ENCODE measurements at regions not wholly inside any gene's neighbourhood (a gene's known extent, or its start where the extent isn't known, plus 50 kb on each side); places are given as distances from the start of the nearest gene placed in this dataset.

GRCh38 chr3:182388506-182388905 is 404.8 kb upstream of the ATP11B start:
- no peak overlapping the region for H3K4me3 ChIP-seq (ENCODE audit: low read depth, low read length)
- WGBS, result 82% methylated on average over 1 of the region's 1 CpG
- no peak overlapping the region for H3K27ac ChIP-seq (ENCODE audit: low read depth)
- H3K4me1 ChIP-seq (ENCODE audit: insufficient read depth), result no peaks in the 10 kb centered on the region
- no peaks in the 10 kb centered on the region for H3K36me3 ChIP-seq (ENCODE audit: insufficient read depth)
- no peak for DNase-seq (ENCODE audit: extremely low spot score)

GRCh38 chr3:182389071-182389815 is 404.1 kb upstream of the ATP11B start:
- no peak overlapping the region for H3K4me3 ChIP-seq (ENCODE audit: low read depth, low read length)
- no peaks in the 10 kb centered on the region for H3K36me3 ChIP-seq (ENCODE audit: insufficient read depth)
- DNase-seq (ENCODE audit: extremely low spot score), result no peak
- no peak overlapping the region for H3K27ac ChIP-seq (ENCODE audit: low read depth)
- H3K4me1 ChIP-seq (ENCODE audit: insufficient read depth), result no peaks in the 10 kb centered on the region
- WGBS, result 65% methylated on average over 2 of the region's 2 CpGs

DNA sequence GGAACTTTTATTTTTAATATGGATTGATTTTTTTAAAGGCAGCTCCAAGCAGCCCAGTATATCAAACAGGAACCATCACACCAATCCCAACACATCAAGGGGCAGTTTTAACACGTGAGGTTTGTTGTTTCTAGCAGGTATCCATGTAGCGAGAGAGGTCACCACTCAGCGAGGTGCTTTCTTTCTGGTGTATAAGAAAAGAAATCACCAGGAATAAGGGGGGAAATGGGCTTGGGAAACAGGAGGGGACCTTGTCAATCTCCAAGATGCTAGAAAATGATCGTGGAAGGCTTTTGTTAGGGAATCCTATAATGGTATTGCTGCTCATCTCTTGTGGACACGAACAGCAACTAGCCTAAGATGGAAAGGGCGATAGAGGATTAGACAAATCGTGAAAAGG is 402.9 kb upstream of the ATP11B start:
- H3K4me1 ChIP-seq (ENCODE audit: insufficient read depth), result no peaks in the 10 kb centered on the region
- no peak overlapping the region for H3K4me3 ChIP-seq (ENCODE audit: low read depth, low read length)
- H3K36me3 ChIP-seq (ENCODE audit: insufficient read depth), result no peaks in the 10 kb centered on the region
- no peak overlapping the region for H3K27ac ChIP-seq (ENCODE audit: low read depth)
- 70% methylated on average over 7 of the region's 7 CpGs for WGBS
- no peak for DNase-seq (ENCODE audit: extremely low spot score)

DNA sequence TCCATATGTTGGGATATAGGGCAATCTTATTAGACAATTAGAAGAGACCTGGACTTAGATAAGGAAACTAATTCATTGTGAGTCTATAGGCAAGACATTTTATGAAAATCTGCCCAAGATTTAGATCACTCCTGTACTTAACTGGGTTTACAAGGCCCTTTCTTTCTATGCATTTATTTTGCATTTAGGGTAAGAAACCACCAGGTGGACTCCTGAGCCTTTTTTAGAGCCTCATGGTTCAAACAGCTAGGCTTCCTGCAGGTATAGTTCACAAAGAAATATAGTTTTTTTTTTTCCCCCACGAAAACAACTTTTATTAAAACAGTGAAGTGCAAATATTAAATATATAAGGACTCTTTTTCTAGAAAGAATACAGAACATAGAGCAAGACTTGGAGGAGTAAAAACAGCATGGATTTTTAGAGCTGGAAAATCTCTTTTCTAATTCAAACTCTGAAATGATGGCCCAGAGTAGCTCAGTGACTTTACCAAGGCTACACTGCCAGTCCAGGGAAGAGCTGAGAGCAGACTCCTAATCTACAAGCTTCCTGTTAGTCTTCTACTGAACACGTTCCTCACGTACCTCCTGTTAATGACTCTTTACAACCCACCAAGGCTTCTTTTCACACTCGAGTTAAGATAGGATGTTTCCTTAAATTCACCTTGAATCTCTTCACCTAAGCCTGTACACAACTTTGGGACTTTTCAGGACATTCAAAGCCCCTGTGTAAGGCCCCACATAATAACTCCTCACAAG is 400.9 kb upstream of the ATP11B start:
- DNase-seq (ENCODE audit: extremely low spot score), result no peak
- WGBS, result 37% methylated on average over 4 of the region's 4 CpGs

GRCh38 chr3:182393151-182393550 is 400.2 kb upstream of the ATP11B start:
- WGBS, result 15% methylated on average over 1 of the region's 1 CpG
- Histone ChIP-seq H3K27ac (ENCODE audit: low read depth) (no peak overlapping the region), H3K4me3 (ENCODE audit: low read depth, low read length) (no peak overlapping the region), H3K4me1 (ENCODE audit: insufficient read depth) (no peaks in the 10 kb centered on the region), H3K36me3 (ENCODE audit: insufficient read depth) (no peaks in the 10 kb centered on the region)
- no peak for DNase-seq (ENCODE audit: extremely low spot score)

More for the DNA sequence above, 400.9 kb upstream of the ATP11B start:
- Histone ChIP-seq H3K4me1 (ENCODE audit: insufficient read depth) (no peaks in the 10 kb centered on the region), H3K27ac (ENCODE audit: low read depth) (no peak overlapping the region), H3K4me3 (ENCODE audit: low read depth, low read length) (no peak overlapping the region), H3K36me3 (ENCODE audit: insufficient read depth) (no peaks in the 10 kb centered on the region)

- H3K4me3 ChIP-seq (ENCODE audit: low read depth, low read length), result no peak overlapping the region
- WGBS, result 45% methylated on average over 5 of the region's 5 CpGs
- H3K36me3 ChIP-seq (ENCODE audit: insufficient read depth), result no peaks in the 10 kb centered on the region
- H3K27ac ChIP-seq (ENCODE audit: low read depth), result no peak overlapping the region
- DNase-seq (ENCODE audit: extremely low spot score), result no peak
- H3K4me1 ChIP-seq (ENCODE audit: insufficient read depth), result no peaks in the 10 kb centered on the region
Measured at GRCh38 chr3:182393830-182394367, 399.4 kb upstream of the ATP11B start.

- H3K36me3 ChIP-seq (ENCODE audit: insufficient read depth), result no peaks in the 10 kb centered on the region
- DNase-seq (ENCODE audit: extremely low spot score), result no peak
- H3K27ac ChIP-seq (ENCODE audit: low read depth), result no peak overlapping the region
- no peak overlapping the region for H3K4me3 ChIP-seq (ENCODE audit: low read depth, low read length)
- no peaks in the 10 kb centered on the region for H3K4me1 ChIP-seq (ENCODE audit: insufficient read depth)
- WGBS, result 76% methylated on average over 1 of the region's 1 CpG
Measured at GRCh38 chr3:182397164-182397563, 396.1 kb upstream of the ATP11B start.

- no peak for DNase-seq (ENCODE audit: extremely low spot score)
- H3K36me3 ChIP-seq (ENCODE audit: insufficient read depth), result no peaks in the 10 kb centered on the region
- WGBS, result 68% methylated on average over 11 of the region's 11 CpGs
- H3K4me1 ChIP-seq (ENCODE audit: insufficient read depth), result no peaks in the 10 kb centered on the region
- no peak overlapping the region for H3K27ac ChIP-seq (ENCODE audit: low read depth)
- no peak overlapping the region for H3K4me3 ChIP-seq (ENCODE audit: low read depth, low read length)
Measured at GRCh38 chr3:182399978-182400737, 393.1 kb upstream of the ATP11B start.

DNA sequence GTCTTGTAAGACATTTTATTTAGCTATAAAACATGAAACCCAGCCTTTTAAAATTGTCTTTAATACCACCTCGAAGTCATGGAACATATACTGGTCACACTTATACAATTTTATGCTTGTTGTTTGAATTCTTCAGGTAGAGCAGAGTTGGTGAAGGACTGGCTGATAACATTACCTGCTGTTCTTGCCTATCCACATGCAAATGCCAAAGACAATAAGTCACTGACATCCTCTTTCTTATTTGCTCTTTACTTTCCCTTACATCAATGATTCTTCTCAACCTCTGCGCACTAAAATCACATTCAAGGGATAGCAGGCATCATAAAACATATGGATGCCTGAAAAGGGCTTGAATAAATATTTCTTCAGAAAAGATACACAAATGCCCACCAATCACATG is 392.5 kb upstream of the ATP11B start:
- WGBS, result 40% methylated on average over 2 of the region's 2 CpGs
- Histone ChIP-seq H3K4me3 (ENCODE audit: low read depth, low read length) (no peak overlapping the region), H3K4me1 (ENCODE audit: insufficient read depth) (no peaks in the 10 kb centered on the region), H3K36me3 (ENCODE audit: insufficient read depth) (no peaks in the 10 kb centered on the region), H3K27ac (ENCODE audit: low read depth) (no peak overlapping the region)
- no peak for DNase-seq (ENCODE audit: extremely low spot score)

GRCh38 chr3:182404031-182404430 is 389.3 kb upstream of the ATP11B start:
- WGBS, result 79% methylated on average over 2 of the region's 2 CpGs
- Histone ChIP-seq H3K36me3 (ENCODE audit: insufficient read depth) (peaks cover 2% of the 10 kb centered on the region), H3K4me1 (ENCODE audit: insufficient read depth) (no peaks in the 10 kb centered on the region), H3K4me3 (ENCODE audit: low read depth, low read length) (no peak overlapping the region), H3K27ac (ENCODE audit: low read depth) (no peak overlapping the region)
- DNase-seq (ENCODE audit: extremely low spot score), result no peak

- Histone ChIP-seq H3K4me1 (ENCODE audit: insufficient read depth) (no peaks in the 10 kb centered on the region), H3K27ac (ENCODE audit: low read depth) (no peak overlapping the region), H3K36me3 (ENCODE audit: insufficient read depth) (peaks cover 2% of the 10 kb centered on the region), H3K4me3 (ENCODE audit: low read depth, low read length) (no peak overlapping the region)
- 44% methylated on average over 2 of the region's 2 CpGs for WGBS
- DNase-seq (ENCODE audit: extremely low spot score), result no peak
Measured at GRCh38 chr3:182405759-182406158, 387.5 kb upstream of the ATP11B start.

DNA sequence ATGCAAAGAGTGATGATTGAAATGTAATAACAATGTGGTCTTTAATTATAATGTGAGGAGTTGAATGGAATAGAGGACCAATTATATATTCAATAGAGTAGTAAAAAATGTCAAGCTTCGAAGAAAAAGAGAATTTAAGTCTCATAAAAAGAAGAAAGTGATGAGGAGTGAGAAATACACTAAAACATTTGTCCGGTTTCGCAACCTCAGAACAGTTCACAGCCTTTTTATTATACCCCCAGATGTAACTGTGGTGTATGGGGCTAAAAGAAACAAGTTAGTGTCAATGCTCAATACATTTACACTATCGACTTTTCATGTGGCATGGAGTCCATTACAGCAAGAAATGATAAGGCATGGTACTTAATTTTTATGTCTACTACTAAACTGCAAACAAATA is 386.5 kb upstream of the ATP11B start:
- whole genome bisulfite sequencing, result 71% methylated on average over 4 of the region's 4 CpGs

GRCh38 chr3:182410051-182410450 is 383.3 kb upstream of the ATP11B start:
- no peak for DNase-seq (ENCODE audit: extremely low spot score)
- Histone ChIP-seq H3K27ac (ENCODE audit: low read depth) (no peak overlapping the region), H3K4me1 (ENCODE audit: insufficient read depth) (no peaks in the 10 kb centered on the region), H3K4me3 (ENCODE audit: low read depth, low read length) (no peak overlapping the region), H3K36me3 (ENCODE audit: insufficient read depth) (peaks cover 2% of the 10 kb centered on the region)
- 69% methylated on average over 5 of the region's 5 CpGs for WGBS

More for the DNA sequence above, 386.5 kb upstream of the ATP11B start:
- H3K4me3 ChIP-seq (ENCODE audit: low read depth, low read length), result no peak overlapping the region
- no peak overlapping the region for H3K27ac ChIP-seq (ENCODE audit: low read depth)
- no peak for DNase-seq (ENCODE audit: extremely low spot score)
- no peaks in the 10 kb centered on the region for H3K4me1 ChIP-seq (ENCODE audit: insufficient read depth)
- H3K36me3 ChIP-seq (ENCODE audit: insufficient read depth), result peaks cover 2% of the 10 kb centered on the region
